Activated CD8-positive, alpha-beta T cell treated with anti-CD3 and anti-CD28 coated beads for 36 hours (primary cell): ENCODE measurements at regions not wholly inside any gene's neighbourhood (a gene's known extent, or its start where the extent isn't known, plus 50 kb on each side); places are given as distances from the start of the nearest gene placed in this dataset.

ENCODE experiments used
- ATAC-seq: fragments of 200-7000 bp; cut with Tn5 transposase; one replicate; pipeline ENCODE4 v1.10.0; 2021; ENCODE audit warnings: mild to moderate bottlenecking, moderate library complexity
- CTCF ChIA-PET: fragments of 350-600 bp; sonication (Branson Sonifier 250); formaldehyde crosslinking; loops from one replicate; lab custom pipeline; 2021; ENCODE audit warnings: antibody characterized with exemption; lab: Charles Lee
- POLR2A ChIA-PET: fragments of 350-600 bp; sonication (Branson Sonifier 250); formaldehyde crosslinking; loops from one replicate; lab custom pipeline; 2021; ENCODE audit warnings: antibody characterized with exemption; lab: Charles Lee
- DNase-seq: peaks from one replicate; pipeline ENCODE4 v3.0.0-alpha.2; 2020
- H3K27ac Mint-ChIP-seq: one replicate; pipeline ENCODE4 v1.8.0; 2021; ENCODE audit warnings: mild to moderate bottlenecking, mixed read lengths
- H3K27me3 Mint-ChIP-seq: one replicate; pipeline ENCODE4 v1.8.0; 2021; ENCODE audit warnings: mixed read lengths
- H3K36me3 Mint-ChIP-seq: one replicate; pipeline ENCODE4 v1.8.0; 2021; ENCODE audit warnings: low read depth, mixed read lengths
- H3K4me1 Mint-ChIP-seq: one replicate; pipeline ENCODE4 v1.8.0; 2021; ENCODE audit warnings: low read depth, mixed read lengths
- H3K4me3 Mint-ChIP-seq: one replicate; pipeline ENCODE4 v1.8.0; 2021; ENCODE audit warnings: mild to moderate bottlenecking, moderate library complexity, mixed read lengths
- H3K9me3 Mint-ChIP-seq: one replicate; pipeline ENCODE4 v1.8.0; 2021; ENCODE audit warnings: mixed read lengths
- intact Hi-C: fragments of 100-400 bp; cut with micrococcal nuclease; formaldehyde crosslinking; loops from one replicate; pipeline ENCODE4 v1.10.0; 2022
- TF ChIP-seq, protein P1 (sequence below): fragments of 200-600 bp; IDR thresholded peaks from one replicate; pipeline ENCODE4 v1.8.0; 2022; ENCODE audit warnings: antibody characterized with exemption, mild to moderate bottlenecking

DNA sequence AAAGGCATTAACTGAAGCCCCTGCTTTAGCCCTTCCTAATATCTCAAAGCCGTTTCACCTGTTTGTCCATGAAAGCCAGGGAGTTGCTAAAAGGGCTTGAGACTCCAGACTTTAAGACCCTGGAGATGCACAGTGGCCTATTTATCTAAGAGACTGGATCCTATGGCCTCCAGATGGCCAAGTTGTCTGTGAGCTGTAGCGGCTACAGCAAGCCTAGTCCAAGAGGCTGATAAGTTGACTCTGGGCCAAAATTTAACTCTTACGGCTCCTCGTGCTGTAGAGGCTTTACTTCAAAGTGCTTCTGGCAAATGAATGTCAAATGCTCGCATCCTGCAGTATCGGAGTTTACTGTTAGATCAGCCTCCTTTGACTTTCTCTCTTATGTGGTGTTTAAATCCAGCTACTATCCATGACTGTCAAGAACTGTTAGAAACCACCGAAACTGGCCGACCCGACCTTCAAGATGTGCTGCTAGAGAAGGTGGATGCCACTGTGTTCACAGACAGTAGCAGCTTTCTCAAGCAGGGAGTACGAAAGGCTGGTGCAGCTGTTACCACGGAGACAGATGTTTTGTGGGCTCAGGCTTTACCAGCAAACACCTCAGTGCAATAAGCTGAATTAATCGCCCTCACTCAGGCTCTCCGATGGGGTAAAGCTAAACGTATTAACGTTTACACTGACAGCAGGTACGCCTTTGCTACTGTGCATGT is 336.7 kb upstream of the CNTNAP5 start:
- no peak overlapping the region for H3K4me3 Mint-ChIP-seq
- TF ChIP-seq, protein P1, sequence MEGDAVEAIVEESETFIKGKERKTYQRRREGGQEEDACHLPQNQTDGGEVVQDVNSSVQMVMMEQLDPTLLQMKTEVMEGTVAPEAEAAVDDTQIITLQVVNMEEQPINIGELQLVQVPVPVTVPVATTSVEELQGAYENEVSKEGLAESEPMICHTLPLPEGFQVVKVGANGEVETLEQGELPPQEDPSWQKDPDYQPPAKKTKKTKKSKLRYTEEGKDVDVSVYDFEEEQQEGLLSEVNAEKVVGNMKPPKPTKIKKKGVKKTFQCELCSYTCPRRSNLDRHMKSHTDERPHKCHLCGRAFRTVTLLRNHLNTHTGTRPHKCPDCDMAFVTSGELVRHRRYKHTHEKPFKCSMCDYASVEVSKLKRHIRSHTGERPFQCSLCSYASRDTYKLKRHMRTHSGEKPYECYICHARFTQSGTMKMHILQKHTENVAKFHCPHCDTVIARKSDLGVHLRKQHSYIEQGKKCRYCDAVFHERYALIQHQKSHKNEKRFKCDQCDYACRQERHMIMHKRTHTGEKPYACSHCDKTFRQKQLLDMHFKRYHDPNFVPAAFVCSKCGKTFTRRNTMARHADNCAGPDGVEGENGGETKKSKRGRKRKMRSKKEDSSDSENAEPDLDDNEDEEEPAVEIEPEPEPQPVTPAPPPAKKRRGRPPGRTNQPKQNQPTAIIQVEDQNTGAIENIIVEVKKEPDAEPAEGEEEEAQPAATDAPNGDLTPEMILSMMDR, result no peak
- peaks cover 8% of the 10 kb centered on the region for H3K9me3 Mint-ChIP-seq
- ChIA-PET CTCF (no interaction called here), POLR2A (no interaction called here)
- intact Hi-C loops, result no loop called here
- H3K4me1 Mint-ChIP-seq, result no peaks in the 10 kb centered on the region
- no peaks in the 10 kb centered on the region for H3K36me3 Mint-ChIP-seq
- H3K27me3 Mint-ChIP-seq, result no peaks in the 10 kb centered on the region
- DNase-seq (no peak), ATAC-seq (no peak)
- H3K27ac Mint-ChIP-seq, result no peak overlapping the region

DNA sequence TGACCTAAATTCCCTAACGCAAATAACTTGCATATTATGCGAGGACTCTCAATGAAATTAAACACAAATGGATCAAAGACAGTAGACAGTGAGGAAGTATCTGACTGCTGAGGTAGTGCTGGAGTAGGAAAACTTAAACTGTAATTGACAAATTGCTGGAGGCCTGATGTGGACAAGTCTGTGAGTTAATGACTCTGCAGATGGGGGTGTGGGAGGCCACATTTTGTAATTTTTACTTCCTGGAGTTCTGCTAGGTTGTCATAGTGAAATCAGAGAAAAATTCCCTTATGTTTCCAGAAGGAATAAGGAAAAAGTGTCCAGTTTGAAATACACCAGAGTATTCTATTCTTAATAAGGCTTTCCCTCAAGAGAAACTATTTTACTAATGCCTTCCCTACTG is 333.0 kb upstream of the CNTNAP5 start:
- Mint-ChIP-seq H3K27ac (no peak overlapping the region), H3K9me3 (peaks cover 6% of the 10 kb centered on the region), H3K4me1 (no peaks in the 10 kb centered on the region), H3K36me3 (no peaks in the 10 kb centered on the region), H3K4me3 (no peak overlapping the region), H3K27me3 (no peaks in the 10 kb centered on the region)
- intact Hi-C loops, result no loop called here
- DNase-seq, result no peak
- no peak for ATAC-seq
- POLR2A ChIA-PET, result no interaction called here
- TF ChIP-seq, protein P1, result no peak
- CTCF ChIA-PET, result no interaction called here

DNA sequence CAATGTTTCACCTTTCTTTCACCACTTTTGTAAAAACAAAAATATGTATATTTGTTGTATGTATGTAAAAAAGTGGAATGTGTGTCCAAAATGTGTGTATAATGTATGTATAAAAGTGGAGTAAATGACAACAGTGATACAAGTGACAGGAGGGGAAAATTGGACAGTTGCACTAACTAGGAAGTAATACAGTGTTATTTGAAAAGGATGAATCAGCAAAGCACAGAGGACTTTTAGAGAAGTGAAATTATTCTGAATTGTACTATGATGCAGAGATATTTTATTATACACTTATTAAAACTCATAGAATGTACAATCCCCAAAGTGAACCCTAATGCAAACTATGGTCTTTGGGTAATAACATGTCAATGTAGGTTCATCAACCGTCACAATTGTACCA is 331.3 kb upstream of the CNTNAP5 start:
- H3K27ac Mint-ChIP-seq, result no peak overlapping the region
- no peaks in the 10 kb centered on the region for H3K36me3 Mint-ChIP-seq
- ChIA-PET CTCF (no interaction called here), POLR2A (no interaction called here)
- H3K4me3 Mint-ChIP-seq, result no peak overlapping the region
- H3K9me3 Mint-ChIP-seq, result peaks cover 2% of the 10 kb centered on the region
- ATAC-seq, result no peak
- no peaks in the 10 kb centered on the region for H3K4me1 Mint-ChIP-seq
- DNase-seq, result no peak
- H3K27me3 Mint-ChIP-seq, result no peaks in the 10 kb centered on the region
- TF ChIP-seq, protein P1, result no peak
- intact Hi-C loops, result no loop called here

DNA sequence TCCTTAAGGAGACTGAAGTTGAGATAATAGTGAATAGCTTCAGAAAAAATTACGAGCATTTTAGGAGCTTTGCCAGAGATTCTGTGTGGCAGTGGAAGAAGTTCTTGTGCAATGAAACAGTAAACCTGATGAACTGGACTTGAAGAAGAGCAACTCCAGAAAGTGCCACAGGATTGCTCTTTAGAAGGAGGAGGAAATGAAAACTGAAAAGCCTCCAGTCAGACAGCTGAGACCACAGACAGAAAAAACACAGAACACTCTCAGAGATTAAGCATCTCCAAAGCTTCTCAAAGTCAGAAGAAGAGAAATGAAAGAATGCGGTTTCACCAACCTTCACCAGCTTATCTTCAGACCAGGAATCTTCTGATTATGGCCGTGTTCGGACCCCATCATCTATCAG is 329.7 kb upstream of the CNTNAP5 start:
- TF ChIP-seq, protein P1, result no peak
- intact Hi-C loops, result no loop called here
- no peaks in the 10 kb centered on the region for H3K36me3 Mint-ChIP-seq
- H3K27ac Mint-ChIP-seq, result no peak overlapping the region
- ChIA-PET CTCF (no interaction called here), POLR2A (no interaction called here)
- H3K4me3 Mint-ChIP-seq, result no peak overlapping the region
- peaks cover 2% of the 10 kb centered on the region for H3K9me3 Mint-ChIP-seq
- no peaks in the 10 kb centered on the region for H3K4me1 Mint-ChIP-seq
- no peaks in the 10 kb centered on the region for H3K27me3 Mint-ChIP-seq
- DNase-seq (no peak), ATAC-seq (no peak)

DNA sequence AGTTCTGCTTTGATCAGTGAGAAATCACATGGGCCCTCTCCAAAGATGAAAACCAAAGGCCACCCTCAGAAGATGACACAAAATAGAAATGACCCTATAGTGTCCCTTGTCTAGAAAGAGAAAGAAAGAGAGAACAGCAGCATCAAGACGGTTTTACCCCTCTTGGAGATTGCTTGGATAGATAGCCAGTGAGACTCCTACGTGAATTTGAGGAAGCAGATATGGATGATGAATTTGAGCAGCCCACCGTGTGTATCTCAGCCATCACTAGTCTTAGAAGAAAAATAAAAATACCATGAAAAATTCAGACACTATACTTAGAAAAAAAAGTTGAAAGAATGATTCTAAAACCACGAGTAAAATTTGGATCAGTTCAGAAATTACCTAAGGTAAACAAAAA is 329.1 kb upstream of the CNTNAP5 start:
- Mint-ChIP-seq H3K4me3 (no peak overlapping the region), H3K36me3 (no peaks in the 10 kb centered on the region), H3K9me3 (peaks cover 2% of the 10 kb centered on the region), H3K27ac (no peak overlapping the region), H3K4me1 (no peaks in the 10 kb centered on the region), H3K27me3 (no peaks in the 10 kb centered on the region)
- ChIA-PET CTCF (no interaction called here), POLR2A (no interaction called here)
- TF ChIP-seq, protein P1, result no peak
- intact Hi-C loops, result no loop called here
- no peak for DNase-seq
- ATAC-seq, result no peak
